AG04449 (cell line): ENCODE measurements at regions not wholly inside any gene's neighbourhood (a gene's known extent, or its start where the extent isn't known, plus 50 kb on each side); places are given as distances from the start of the nearest gene placed in this dataset.

Experiments used
- CTCF ChIA-PET: fragments of 350-600 bp; formaldehyde crosslinking; extraction: SDS; loops from one replicate; lab custom pipeline; 2021; ENCODE audit warnings: antibody characterized with exemption; lab: Yijun Ruan, JAX
- POLR2A ChIA-PET: fragments of 400-600, 350-600 bp; formaldehyde crosslinking; extraction: SDS; loops from one replicate; lab custom pipeline; 2020; ENCODE audit warnings: antibody characterized with exemption, inconsistent platforms; lab: Yijun Ruan, JAX
- DNase-seq: peaks from one replicate; pipeline ENCODE4 v3.0.0-alpha.2; 2010; ENCODE audit warnings: low read depth, low spot score
- H3K4me3 ChIP-seq: 2 replicates; pipeline ENCODE4 v1.5.1; 2011; ENCODE audit warnings: low read depth, mild to moderate bottlenecking, control low read depth, low read length
- TF ChIP-seq, protein P1 (sequence below): IDR thresholded peaks from one replicate; pipeline ENCODE4 v1.5.1; 2011; ENCODE audit warnings: mild to moderate bottlenecking, moderate library complexity, low read length, control low read depth, inconsistent platforms; ENCODE audit not compliant: insufficient read depth; ENCODE audit errors: missing control alignments

DNA sequence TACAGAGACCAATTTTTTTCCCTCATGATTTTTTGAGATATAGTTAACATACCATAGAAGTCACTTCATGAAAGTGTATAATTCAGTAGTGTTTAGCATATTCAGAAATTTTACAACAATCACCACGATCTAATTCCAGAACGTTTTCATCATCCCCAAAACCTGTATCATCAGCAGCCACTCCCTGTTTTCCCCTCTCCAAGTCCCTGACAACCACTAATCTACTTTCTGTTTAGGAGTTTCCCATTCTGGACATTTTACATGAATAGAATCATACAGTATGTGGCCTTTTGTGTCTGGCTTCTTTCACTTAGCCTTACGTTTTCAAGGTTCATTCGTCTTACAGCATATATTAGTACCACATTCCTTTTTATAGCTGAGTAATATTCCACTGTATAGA, 204.2 kb upstream of the PLD5 start:
- no peak overlapping the region for H3K4me3 ChIP-seq
- TF ChIP-seq, protein P1, sequence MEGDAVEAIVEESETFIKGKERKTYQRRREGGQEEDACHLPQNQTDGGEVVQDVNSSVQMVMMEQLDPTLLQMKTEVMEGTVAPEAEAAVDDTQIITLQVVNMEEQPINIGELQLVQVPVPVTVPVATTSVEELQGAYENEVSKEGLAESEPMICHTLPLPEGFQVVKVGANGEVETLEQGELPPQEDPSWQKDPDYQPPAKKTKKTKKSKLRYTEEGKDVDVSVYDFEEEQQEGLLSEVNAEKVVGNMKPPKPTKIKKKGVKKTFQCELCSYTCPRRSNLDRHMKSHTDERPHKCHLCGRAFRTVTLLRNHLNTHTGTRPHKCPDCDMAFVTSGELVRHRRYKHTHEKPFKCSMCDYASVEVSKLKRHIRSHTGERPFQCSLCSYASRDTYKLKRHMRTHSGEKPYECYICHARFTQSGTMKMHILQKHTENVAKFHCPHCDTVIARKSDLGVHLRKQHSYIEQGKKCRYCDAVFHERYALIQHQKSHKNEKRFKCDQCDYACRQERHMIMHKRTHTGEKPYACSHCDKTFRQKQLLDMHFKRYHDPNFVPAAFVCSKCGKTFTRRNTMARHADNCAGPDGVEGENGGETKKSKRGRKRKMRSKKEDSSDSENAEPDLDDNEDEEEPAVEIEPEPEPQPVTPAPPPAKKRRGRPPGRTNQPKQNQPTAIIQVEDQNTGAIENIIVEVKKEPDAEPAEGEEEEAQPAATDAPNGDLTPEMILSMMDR, result no peak
- POLR2A ChIA-PET, result no interaction called here
- DNase-seq, result no peak
- CTCF ChIA-PET, result no interaction called here

GRCh38 chr1:242723044-242723716, 198.7 kb upstream of the PLD5 start:
- TF ChIP-seq, protein P1, result no peak
- ChIA-PET CTCF (no interaction called here), POLR2A (no interaction called here)
- no peak overlapping the region for H3K4me3 ChIP-seq
- no peak for DNase-seq

GRCh38 chr1:242718967-242719366, 194.5 kb upstream of the PLD5 start:
- POLR2A ChIA-PET, result no interaction called here
- TF ChIP-seq, protein P1, result no peak
- H3K4me3 ChIP-seq, result no peak overlapping the region
- CTCF ChIA-PET, result no interaction called here
- DNase-seq, result no peak

- DNase-seq, result no peak
- H3K4me3 ChIP-seq, result no peak overlapping the region
- ChIA-PET CTCF (no interaction called here), POLR2A (no interaction called here)
- TF ChIP-seq, protein P1, result no peak
Observed at GRCh38 chr1:242712248-242712647, 187.8 kb upstream of the PLD5 start.

GRCh38 chr1:242710847-242711246, 186.3 kb upstream of the PLD5 start:
- TF ChIP-seq, protein P1, result no peak
- ChIA-PET CTCF (no interaction called here), POLR2A (no interaction called here)
- no peak overlapping the region for H3K4me3 ChIP-seq
- DNase-seq, result no peak

GRCh38 chr1:242710286-242710685, 185.8 kb upstream of the PLD5 start:
- no peak for DNase-seq
- TF ChIP-seq, protein P1, result no peak
- POLR2A ChIA-PET, result no interaction called here
- H3K4me3 ChIP-seq, result no peak overlapping the region
- CTCF ChIA-PET, result no interaction called here
